ENCODE measurements at regions not wholly inside any gene's neighbourhood (a gene's known extent, or its start where the extent isn't known, plus 50 kb on each side); places are given as distances from the start of the nearest gene placed in this dataset.
"Not testable (repeated sequence)": the region's sequence is repeated elsewhere in the genome, so short reads cannot be mapped to it uniquely, and the experiment has no call there.

- no peak for DNase-seq (ENCODE audit: low read depth)
- Histone ChIP-seq H3K27me3 (ENCODE audit: control insufficient read depth, insufficient read depth, low read length) (no peaks in the 10 kb centered on the region), H3K36me3 (ENCODE audit: control insufficient read depth, insufficient read depth, low read length) (no peaks in the 10 kb centered on the region), H3K4me3 (ENCODE audit: low read depth, low read length) (no peak overlapping the region)
- TF ChIP-seq CTCF (IDR thresholded peaks at IDR 0.05; ENCODE audit: insufficient read depth, low read length, poor library complexity, severe bottlenecking) = no peak
Observed at GRCh38 chr6:130558131-130558530, 192.3 kb downstream of the TMEM200A start.

- no peak overlapping the region for H3K4me3 ChIP-seq (ENCODE audit: low read depth, low read length)
- no peaks in the 10 kb centered on the region for H3K27me3 ChIP-seq (ENCODE audit: control insufficient read depth, insufficient read depth, low read length)
- no peak for DNase-seq (ENCODE audit: low read depth)
- H3K36me3 ChIP-seq (ENCODE audit: control insufficient read depth, insufficient read depth, low read length) = no peaks in the 10 kb centered on the region
- TF ChIP-seq CTCF (IDR thresholded peaks at IDR 0.05; ENCODE audit: insufficient read depth, low read length, poor library complexity, severe bottlenecking) = no peak
Observed at GRCh38 chr6:130559166-130559565, 193.3 kb downstream of the TMEM200A start.

GRCh38 chr6:130560231-130560630 lies 194.4 kb downstream of the TMEM200A start:
- H3K4me3 ChIP-seq (ENCODE audit: low read depth, low read length) = no peak overlapping the region
- no peak for TF ChIP-seq CTCF (IDR thresholded peaks at IDR 0.05; ENCODE audit: insufficient read depth, low read length, poor library complexity, severe bottlenecking)
- no peaks in the 10 kb centered on the region for H3K27me3 ChIP-seq (ENCODE audit: control insufficient read depth, insufficient read depth, low read length)
- H3K36me3 ChIP-seq (ENCODE audit: control insufficient read depth, insufficient read depth, low read length) = no peaks in the 10 kb centered on the region
- peak; percentile 9 for DNase-seq (ENCODE audit: low read depth)

GRCh38 chr6:130561159-130561558 lies 195.3 kb downstream of the TMEM200A start:
- H3K27me3 ChIP-seq (ENCODE audit: control insufficient read depth, insufficient read depth, low read length); H3K36me3 ChIP-seq (ENCODE audit: control insufficient read depth, insufficient read depth, low read length); H3K4me3 ChIP-seq (ENCODE audit: low read depth, low read length); DNase-seq (ENCODE audit: low read depth): not testable (repeated sequence)

DNA sequence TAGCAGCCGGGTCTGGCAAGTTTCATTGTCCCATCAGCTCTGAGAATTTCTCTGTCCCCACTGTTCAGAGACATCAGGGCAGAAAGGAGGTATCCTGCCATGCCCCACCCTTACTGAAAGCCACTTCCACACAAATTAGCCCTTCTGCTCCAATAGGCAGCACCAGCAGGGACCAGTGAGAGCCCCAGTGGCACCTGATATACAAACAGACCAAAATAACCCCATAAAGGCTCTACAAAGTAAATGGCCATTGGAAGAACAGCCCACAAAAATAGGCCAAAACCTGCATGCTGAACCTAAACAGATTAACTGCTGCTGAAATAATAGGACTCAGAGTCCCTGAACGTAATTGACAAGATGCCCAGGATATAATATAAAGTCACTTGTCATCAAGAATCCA lies 199.9 kb downstream of the TMEM200A start:
- no peak for TF ChIP-seq CTCF (IDR thresholded peaks at IDR 0.05; ENCODE audit: insufficient read depth, low read length, poor library complexity, severe bottlenecking)
- no peaks in the 10 kb centered on the region for H3K36me3 ChIP-seq (ENCODE audit: control insufficient read depth, insufficient read depth, low read length)
- no peak for DNase-seq (ENCODE audit: low read depth)
- H3K4me3 ChIP-seq (ENCODE audit: low read depth, low read length) = no peak overlapping the region
- no peaks in the 10 kb centered on the region for H3K27me3 ChIP-seq (ENCODE audit: control insufficient read depth, insufficient read depth, low read length)

GRCh38 chr6:130574146-130574545 lies 208.3 kb downstream of the TMEM200A start:
- no peak for TF ChIP-seq CTCF (IDR thresholded peaks at IDR 0.05; ENCODE audit: insufficient read depth, low read length, poor library complexity, severe bottlenecking)
- Histone ChIP-seq H3K27me3 (ENCODE audit: control insufficient read depth, insufficient read depth, low read length) (no peaks in the 10 kb centered on the region), H3K36me3 (ENCODE audit: control insufficient read depth, insufficient read depth, low read length) (no peaks in the 10 kb centered on the region), H3K4me3 (ENCODE audit: low read depth, low read length) (no peak overlapping the region)
- no peak for DNase-seq (ENCODE audit: low read depth)

Measured in kidney epithelial cell (primary cell).